Choroid plexus epithelial cell (primary cell): ENCODE measurements at regions not wholly inside any gene's neighbourhood (a gene's known extent, or its start where the extent isn't known, plus 50 kb on each side); places are given as distances from the start of the nearest gene placed in this dataset.

ENCODE experiments used
- DNase-seq: peaks from one replicate; pipeline ENCODE4 v3.0.0-alpha.2; 2010; ENCODE audit warnings: low read depth
- H3K4me3 ChIP-seq: 2 replicates; pipeline ENCODE4 v1.5.1; 2011; ENCODE audit warnings: low read depth, mild to moderate bottlenecking, control low read depth, low read length, moderate library complexity
- TF ChIP-seq, protein P1 (sequence below): conservative IDR thresholded peaks from 2 replicates; pipeline ENCODE4 v1.5.1; 2011; ENCODE audit warnings: low read depth, mild to moderate bottlenecking, control low read depth, inconsistent platforms, low read length, moderate library complexity

DNA sequence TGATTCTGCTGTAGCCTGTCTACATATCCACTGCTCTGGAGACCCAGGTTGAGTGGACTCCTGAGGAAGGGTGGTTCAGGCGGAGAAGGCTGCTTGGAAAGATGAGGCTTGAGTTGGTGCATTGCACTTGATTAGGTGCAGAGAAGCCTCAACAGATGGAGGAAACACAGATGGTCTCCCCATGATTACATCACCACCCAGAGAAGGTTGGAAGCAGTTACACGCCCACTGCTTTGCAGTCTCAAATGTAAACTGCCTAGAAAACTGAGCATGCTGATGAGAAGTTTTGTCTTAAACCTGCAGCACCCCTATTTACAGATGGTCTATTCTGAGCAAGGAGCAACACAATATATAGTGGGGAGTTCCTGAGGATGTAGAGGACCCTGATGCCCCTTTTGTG, 266.6 kb downstream of the PIK3R1 start:
- TF ChIP-seq, protein P1, sequence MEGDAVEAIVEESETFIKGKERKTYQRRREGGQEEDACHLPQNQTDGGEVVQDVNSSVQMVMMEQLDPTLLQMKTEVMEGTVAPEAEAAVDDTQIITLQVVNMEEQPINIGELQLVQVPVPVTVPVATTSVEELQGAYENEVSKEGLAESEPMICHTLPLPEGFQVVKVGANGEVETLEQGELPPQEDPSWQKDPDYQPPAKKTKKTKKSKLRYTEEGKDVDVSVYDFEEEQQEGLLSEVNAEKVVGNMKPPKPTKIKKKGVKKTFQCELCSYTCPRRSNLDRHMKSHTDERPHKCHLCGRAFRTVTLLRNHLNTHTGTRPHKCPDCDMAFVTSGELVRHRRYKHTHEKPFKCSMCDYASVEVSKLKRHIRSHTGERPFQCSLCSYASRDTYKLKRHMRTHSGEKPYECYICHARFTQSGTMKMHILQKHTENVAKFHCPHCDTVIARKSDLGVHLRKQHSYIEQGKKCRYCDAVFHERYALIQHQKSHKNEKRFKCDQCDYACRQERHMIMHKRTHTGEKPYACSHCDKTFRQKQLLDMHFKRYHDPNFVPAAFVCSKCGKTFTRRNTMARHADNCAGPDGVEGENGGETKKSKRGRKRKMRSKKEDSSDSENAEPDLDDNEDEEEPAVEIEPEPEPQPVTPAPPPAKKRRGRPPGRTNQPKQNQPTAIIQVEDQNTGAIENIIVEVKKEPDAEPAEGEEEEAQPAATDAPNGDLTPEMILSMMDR: no peak
- H3K4me3 ChIP-seq: no peak overlapping the region
- DNase-seq: no peak

DNA sequence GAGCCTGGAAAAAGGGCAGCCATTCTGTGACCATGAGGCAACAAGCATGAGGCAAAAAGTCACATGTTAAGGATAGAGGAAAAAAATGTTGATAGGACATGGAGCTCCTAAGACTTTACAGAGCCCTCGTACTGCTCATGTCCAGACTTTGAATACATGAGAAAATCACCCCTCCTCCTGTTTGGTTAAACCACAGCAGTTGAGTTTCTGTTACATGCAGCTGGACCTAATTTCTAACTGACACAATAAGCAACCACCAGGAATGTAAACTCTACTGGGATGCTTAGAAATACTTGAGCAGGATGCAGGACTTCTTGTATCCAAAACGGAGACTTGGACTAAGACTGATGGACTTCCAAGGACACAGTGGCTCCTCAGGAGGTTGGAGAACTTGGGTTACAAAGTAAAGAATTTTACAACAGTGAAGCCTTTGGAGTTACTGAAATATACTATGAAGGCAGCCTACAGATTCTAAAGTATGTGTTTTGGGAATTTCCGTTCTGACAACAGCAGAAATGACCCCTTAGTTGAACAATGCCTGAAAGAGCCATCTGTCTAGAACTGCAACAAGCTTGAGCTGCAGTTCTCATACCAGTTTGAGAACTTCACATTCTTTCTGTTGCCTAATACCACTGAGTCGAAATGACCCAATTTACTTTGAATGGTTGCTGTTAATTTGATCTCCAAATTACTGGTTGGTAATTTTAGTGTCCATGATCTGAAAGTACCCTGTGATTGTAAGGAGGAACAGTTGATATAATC, 268.9 kb downstream of the PIK3R1 start:
- TF ChIP-seq, protein P1: no peak
- DNase-seq: peak; percentile 74
- no peak overlapping the region for H3K4me3 ChIP-seq

DNA sequence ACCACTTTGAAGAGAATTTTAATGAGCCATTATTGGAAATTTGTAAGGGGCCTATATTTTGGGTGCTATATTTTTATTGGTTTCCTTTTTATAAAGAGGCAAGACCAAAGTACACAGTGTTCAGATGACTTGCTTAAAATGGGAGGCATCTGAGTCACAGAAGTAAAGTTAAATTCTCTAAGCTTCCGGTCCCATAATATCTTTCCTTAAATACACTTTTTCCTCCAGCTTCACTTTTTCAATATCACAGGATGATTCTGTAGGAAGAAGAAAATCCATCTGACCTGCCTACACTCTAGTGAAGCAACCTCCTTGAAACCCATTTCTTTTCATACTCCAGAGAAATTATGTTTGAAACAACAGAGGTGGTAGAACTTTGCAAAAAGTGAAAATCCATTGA, 274.0 kb downstream of the PIK3R1 start:
- no peak overlapping the region for H3K4me3 ChIP-seq
- no peak for DNase-seq
- TF ChIP-seq, protein P1: no peak

DNA sequence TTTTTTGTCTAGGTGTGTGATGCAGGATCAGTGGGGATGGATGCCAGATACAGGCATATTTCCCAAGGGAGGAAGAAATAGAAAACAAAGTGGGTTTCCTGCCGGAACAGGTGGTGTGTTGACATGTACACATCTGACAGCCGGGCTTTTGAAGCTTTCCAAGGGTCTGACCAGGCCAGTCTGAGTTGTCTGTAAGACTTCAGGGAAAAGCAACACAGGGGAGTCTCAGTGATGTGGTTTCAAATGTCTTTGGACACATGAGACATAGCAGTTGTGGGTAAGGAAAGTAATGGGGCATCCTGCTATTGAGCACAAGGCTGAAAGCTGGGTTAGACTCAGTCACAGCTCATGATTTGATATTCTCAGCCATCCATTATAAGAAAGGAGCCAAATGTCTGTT, 274.9 kb downstream of the PIK3R1 start:
- no peak overlapping the region for H3K4me3 ChIP-seq
- TF ChIP-seq, protein P1: no peak
- no peak for DNase-seq

DNA sequence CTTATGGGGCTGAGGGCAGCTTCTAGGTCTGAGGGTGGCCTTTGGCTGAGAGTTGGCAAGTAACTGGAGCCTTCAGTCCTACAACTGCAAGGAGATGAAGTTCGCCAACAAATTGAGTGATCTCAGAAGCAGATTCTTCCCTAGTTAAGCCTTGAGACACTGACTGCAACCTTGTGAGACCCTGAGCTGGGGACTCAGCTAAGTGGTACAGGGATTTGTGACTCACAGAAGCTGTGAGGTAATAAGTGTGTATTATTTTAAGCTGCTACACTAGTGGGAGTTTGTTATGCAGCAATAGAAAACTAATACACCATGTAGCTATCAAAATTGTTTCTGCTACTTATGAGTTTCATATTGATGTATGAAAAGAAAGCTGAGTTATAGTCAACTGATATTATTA, 279.2 kb downstream of the PIK3R1 start:
- DNase-seq: peak; percentile 13
- no peak overlapping the region for H3K4me3 ChIP-seq
- TF ChIP-seq, protein P1: no peak

DNA sequence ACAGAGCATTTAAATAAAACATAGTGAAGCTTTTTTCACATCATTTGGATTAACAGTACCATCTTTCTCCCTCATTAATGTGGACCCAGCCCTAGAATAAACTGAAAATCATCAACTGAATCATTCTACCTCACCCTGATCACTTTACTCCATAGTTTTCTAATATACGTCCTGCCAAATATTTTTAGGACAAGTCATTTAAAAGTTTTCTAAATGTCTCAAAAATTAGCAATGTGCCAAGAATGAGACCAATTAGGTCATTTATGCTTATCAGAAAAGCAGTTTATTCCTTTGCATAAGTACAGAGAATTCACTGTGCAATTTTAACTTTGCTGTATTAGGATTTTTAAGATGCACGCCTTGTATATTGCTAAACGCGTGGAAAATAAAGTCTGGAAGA, 284.4 kb downstream of the PIK3R1 start:
- TF ChIP-seq, protein P1: no peak
- no peak for DNase-seq
- no peak overlapping the region for H3K4me3 ChIP-seq

DNA sequence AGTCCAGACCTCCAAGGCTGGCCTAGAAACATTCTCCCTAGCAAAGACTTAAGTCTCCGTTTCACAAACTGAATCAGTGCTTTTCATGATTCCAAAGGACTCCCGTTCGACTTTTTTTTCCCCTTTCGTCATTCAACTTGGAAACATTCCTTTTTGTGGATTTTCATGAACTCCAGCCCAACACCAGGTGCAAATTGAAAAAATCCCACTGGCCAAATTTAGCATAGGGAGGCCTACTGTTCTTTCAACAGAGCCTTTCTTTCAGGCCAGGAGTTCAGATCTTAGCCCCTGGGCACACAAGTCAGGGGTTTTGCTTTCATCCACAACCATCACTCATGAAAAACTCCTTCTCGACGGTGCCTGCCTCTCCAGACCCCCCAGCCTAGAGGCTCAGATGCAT, 285.3 kb downstream of the PIK3R1 start:
- no peak for DNase-seq
- TF ChIP-seq, protein P1: no peak
- no peak overlapping the region for H3K4me3 ChIP-seq
